Psoas muscle (tissue), 7 donors: ENCODE measurements at regions not wholly inside any gene's neighbourhood (a gene's known extent, or its start where the extent isn't known, plus 50 kb on each side); places are given as distances from the start of the nearest gene placed in this dataset.
A peak's percentile ranks its signal among the peaks of the same experiment; 100 is the strongest.

ENCODE experiments used
- ATAC-seq, 4 donors: fragments of 200-7000 bp; cut with Tn5 transposase; one replicate each; pipeline ENCODE4 v1.9.1; 2020; ENCODE audit warnings: moderate library complexity in 3 of 4, mild to moderate bottlenecking in 2 of 4
- DNase-seq, 2 donors: peaks; one replicate each; pipeline ENCODE4 v3.0.0-alpha.2; 2020
- H3K27ac ChIP-seq: fragments of 200-600 bp; one replicate; pipeline ENCODE4 v1.8.0; 2022
- H3K27me3 ChIP-seq, 3 donors: fragments of 200-600 bp in 1 of 3; one replicate each; pipeline versions ENCODE4 v1.6.1 to v1.8.0; 2013 to 2022; ENCODE audit warnings: low read length in 2 of 3, mild to moderate bottlenecking in 2 of 3, moderate library complexity in 1 of 3; ENCODE audit not compliant: insufficient read depth in 3 of 3
- H3K36me3 ChIP-seq, 2 donors: fragments of 200-600 bp in 1 of 2; one replicate each; pipeline versions ENCODE4 v1.6.1 to v1.8.0; 2013 to 2022; ENCODE audit warnings: low read depth in 1 of 2, mild to moderate bottlenecking in 1 of 2, moderate library complexity in 1 of 2; ENCODE audit not compliant: insufficient read depth in 1 of 2
- H3K4me1 ChIP-seq: fragments of 200-600 bp; one replicate; pipeline ENCODE4 v1.8.0; 2022
- H3K4me3 ChIP-seq: fragments of 200-600 bp; one replicate; pipeline ENCODE4 v1.8.0; 2022; ENCODE audit warnings: mild to moderate bottlenecking
- H3K9me3 ChIP-seq: fragments of 200-600 bp; one replicate; pipeline ENCODE4 v1.8.0; 2022
- CTCF ChIP-seq: fragments of 200-600 bp; IDR thresholded peaks from one replicate; pipeline ENCODE4 v1.8.0; 2022; ENCODE audit warnings: antibody characterized with exemption
- WGBS, 3 donors: extraction: QIAGEN DNeasy Blood & Tissue Kit; methylation state at CpG; one replicate each; pipeline versions ENCODE4 v1.1.6 to v1.1.7; 2013; 5-methylcytosine and 5-hydroxymethylcytosine counted together
- intact Hi-C, 2 donors: fragments of 100-400 bp; cut with DNase I; formaldehyde crosslinking; loops; one replicate each; pipeline versions ENCODE4 v1.11.0 to v1.14.2; 2022
- donor health status: healthy with polysubstance abuse.
- donor health status: DM: no; HTN: no; CAD: no; lungs with moderate emphysema.
- donor health status: Bipolar disorder and iron deficiency.
- donor health status: healthy.
- donor health status: DM: yes; HTN: yes; CAD: no.
- donor health status: DM: no; HTN: no; CAD: no.
- donor health status: DM: yes; HTN: yes; CAD: no.

- no peak for ATAC-seq
- no peak overlapping the region for H3K27ac ChIP-seq
- TF ChIP-seq CTCF, result no peak
- H3K36me3 ChIP-seq, result no peaks in the 10 kb centered on the region
- H3K4me3 ChIP-seq, result no peak overlapping the region
- no peaks in the 10 kb centered on the region for H3K4me1 ChIP-seq
- 80 to 87% (median 85%) methylated on average over 5 of the region's 5 CpGs for WGBS, 3 donors
- DNase-seq, result no peak
- H3K27me3 ChIP-seq, result peaks cover 0 to 4% (median 0%) of the 10 kb centered on the region in 3 donors
- no peaks in the 10 kb centered on the region for H3K9me3 ChIP-seq
- intact Hi-C loops, result no loop called here
These were observed 105.2 kb downstream of the TMEM100 start for GRCh38 chr17:55617441-55617840.

- Histone ChIP-seq H3K27me3 (peaks cover 0 to 4% (median 0%) of the 10 kb centered on the region in 3 donors), H3K9me3 (no peaks in the 10 kb centered on the region), H3K4me1 (no peaks in the 10 kb centered on the region), H3K4me3 (no peak overlapping the region), H3K27ac (no peak overlapping the region), H3K36me3 (no peaks in the 10 kb centered on the region)
- DNase-seq (no peak), ATAC-seq (no peak)
- intact Hi-C loops, result loop anchor here in 1 of 2 donors (5.0 kb wide), 1 partner anchor 302 kb away; no protein-coding TSS in a partner anchor
- 84 to 87% (median 84%) methylated on average over 2 of the region's 2 CpGs for WGBS, 3 donors
- no peak for TF ChIP-seq CTCF
These were observed 102.8 kb upstream of the SMIM36 start for GRCh38 chr17:55614061-55614460.

- H3K36me3 ChIP-seq, result no peaks in the 10 kb centered on the region
- no peaks in the 10 kb centered on the region for H3K27me3 ChIP-seq
- ATAC-seq, result no peak
- no peak for TF ChIP-seq CTCF
- no peaks in the 10 kb centered on the region for H3K9me3 ChIP-seq
- intact Hi-C loops, result loop anchor here in 1 of 2 donors (5.0 kb wide), 1 partner anchor 300 kb away; no protein-coding TSS in a partner anchor
- no peak overlapping the region for H3K4me3 ChIP-seq
- DNase-seq, result no peak
- 31 to 48% (median 46%) methylated on average over 6 of the region's 6 CpGs for WGBS, 3 donors
- H3K4me1 ChIP-seq, result peaks cover 5% of the 10 kb centered on the region
- no peak overlapping the region for H3K27ac ChIP-seq
These were observed 101.5 kb upstream of the SMIM36 start for GRCh38 chr17:55612691-55613141.

- no peak for TF ChIP-seq CTCF
- Histone ChIP-seq H3K36me3 (no peaks in the 10 kb centered on the region), H3K27ac (no peak overlapping the region), H3K27me3 (no peaks in the 10 kb centered on the region), H3K9me3 (no peaks in the 10 kb centered on the region), H3K4me3 (no peak overlapping the region), H3K4me1 (peaks cover 5% of the 10 kb centered on the region)
- ATAC-seq (peak in 1 of 4 donors; percentile 43), DNase-seq (peak in 1 of 2 donors; percentile 31)
- whole genome bisulfite sequencing, 3 donors, result 21 to 28% (median 24%) methylated on average over 2 of the region's 2 CpGs
- intact Hi-C loops, result loop anchor here in 1 of 2 donors (5.0 kb wide), 1 partner anchor 64 kb away; no protein-coding TSS in a partner anchor
These were observed 96.6 kb upstream of the SMIM36 start for GRCh38 chr17:55607731-55608341.

GRCh38 chr17:55606488-55606815 is 95.2 kb upstream of the SMIM36 start:
- H3K9me3 ChIP-seq, result no peaks in the 10 kb centered on the region
- DNase-seq (no peak), ATAC-seq (peak; percentile 49 to 77 (median 74))
- no peaks in the 10 kb centered on the region for H3K27me3 ChIP-seq
- intact Hi-C loops, result loop anchor here in 1 of 2 donors (5.0 kb wide), 1 partner anchor 66 kb away; no protein-coding TSS in a partner anchor
- WGBS, 3 donors, result 16 to 58% (median 18%) methylated on average over 1 of the region's 1 CpG
- no peak overlapping the region for H3K4me3 ChIP-seq
- H3K27ac ChIP-seq, result no peak overlapping the region
- peaks cover 5% of the 10 kb centered on the region for H3K4me1 ChIP-seq
- H3K36me3 ChIP-seq, result no peaks in the 10 kb centered on the region
- TF ChIP-seq CTCF, result no peak
